ENCODE measurements at regions not wholly inside any gene's neighbourhood (a gene's known extent, or its start where the extent isn't known, plus 50 kb on each side); places are given as distances from the start of the nearest gene placed in this dataset.

DNA sequence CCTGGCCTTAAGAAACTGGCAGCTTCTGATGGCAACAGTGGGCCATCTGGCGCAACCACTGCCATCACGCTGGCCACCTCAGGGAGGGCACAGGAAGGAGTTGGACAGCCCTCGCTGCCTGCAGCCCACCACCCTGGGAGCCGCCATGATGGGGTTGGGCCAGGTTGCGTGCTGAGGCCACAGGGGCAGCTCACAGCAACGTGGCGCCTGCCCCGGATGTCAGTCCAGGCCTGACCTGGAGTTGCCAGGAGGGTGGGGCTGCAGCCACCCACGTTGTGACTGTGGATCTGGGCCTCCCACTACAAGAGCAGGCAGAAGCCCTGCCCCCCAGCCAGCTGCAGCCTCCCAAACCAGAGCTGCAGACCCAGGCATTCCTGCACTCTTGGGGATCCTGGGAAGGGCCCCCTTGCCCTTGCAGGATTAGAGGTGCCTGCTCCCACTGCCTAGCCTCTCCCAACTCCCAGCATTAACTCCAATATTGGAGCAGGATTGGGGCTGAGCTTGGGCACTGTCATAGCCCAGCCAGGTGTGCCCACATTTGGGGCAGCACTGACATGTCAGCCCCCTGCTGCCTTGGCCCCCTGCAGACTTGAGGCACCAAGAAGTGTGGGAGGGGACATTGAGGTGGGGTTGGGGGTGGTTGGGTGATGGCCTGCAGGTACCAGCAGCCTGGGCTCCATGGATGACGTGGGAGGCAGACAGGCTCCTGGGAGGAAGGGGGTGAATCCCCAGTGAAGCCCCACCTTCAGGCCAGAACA, 468.9 kb upstream of the CCDC54 start:
- H3K27me3 Mint-ChIP-seq (ENCODE audit: low read depth): peaks cover 1% of the 10 kb centered on the region
- H3K36me3 Mint-ChIP-seq (ENCODE audit: insufficient read depth): no peaks in the 10 kb centered on the region
- ATAC-seq (no peak), DNase-seq (no peak)
- H3K9me3 Mint-ChIP-seq: no peaks in the 10 kb centered on the region
- no peaks in the 10 kb centered on the region for H3K4me1 Mint-ChIP-seq (ENCODE audit: low read depth)
- no peak overlapping the region for H3K4me3 Mint-ChIP-seq

DNA sequence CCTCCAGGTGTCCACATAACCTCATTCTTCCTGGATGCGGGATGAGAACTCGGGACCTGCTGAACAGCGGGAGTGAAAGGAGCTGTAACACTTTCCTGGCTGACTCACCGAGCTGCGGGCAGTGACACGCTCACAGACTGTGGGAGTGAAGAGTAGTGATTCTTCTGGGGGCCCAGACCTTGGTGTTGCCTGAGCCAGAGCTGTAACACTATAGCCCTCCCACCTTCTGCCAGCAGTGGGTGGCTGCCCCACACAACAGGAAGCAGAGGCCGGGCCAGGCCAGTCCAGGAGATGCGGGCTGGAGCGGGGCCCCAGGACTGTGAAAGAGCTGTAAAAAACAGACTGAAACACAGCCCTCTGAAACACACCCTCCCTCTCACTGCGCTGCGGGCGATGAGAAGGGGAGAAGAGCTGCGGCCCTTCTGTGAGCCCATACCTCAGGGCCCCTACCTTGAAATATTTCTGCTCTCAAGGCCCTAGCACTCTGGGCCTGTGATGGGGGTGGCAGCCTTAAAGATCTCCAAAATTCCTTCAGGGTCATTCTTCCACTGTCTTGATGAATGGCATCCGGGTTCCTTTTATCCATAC, 464.0 kb upstream of the CCDC54 start:
- no peak for ATAC-seq
- Mint-ChIP-seq H3K27me3 (ENCODE audit: low read depth) (peaks cover 1% of the 10 kb centered on the region), H3K36me3 (ENCODE audit: insufficient read depth) (no peaks in the 10 kb centered on the region), H3K4me3 (no peak overlapping the region), H3K9me3 (no peaks in the 10 kb centered on the region), H3K4me1 (ENCODE audit: low read depth) (no peaks in the 10 kb centered on the region)
- DNase-seq: no peak

DNA sequence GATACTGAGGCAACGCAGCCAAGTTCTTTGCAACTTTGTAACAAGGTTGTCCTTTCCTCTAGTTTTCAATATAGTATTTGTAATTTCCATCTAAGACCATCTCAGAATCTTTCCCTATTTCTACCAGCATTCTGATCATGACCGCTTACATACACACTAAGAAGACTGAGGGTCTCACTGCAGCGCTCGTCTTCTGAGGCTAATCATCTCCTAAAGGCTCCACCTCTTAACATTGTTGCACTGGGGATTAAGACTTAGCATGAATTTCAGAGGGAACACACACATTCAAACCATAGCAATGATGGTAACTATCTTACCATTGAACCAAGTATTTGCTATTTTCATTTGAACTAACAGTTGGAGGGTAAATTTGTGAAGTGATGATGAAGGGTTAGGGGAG, 463.3 kb upstream of the CCDC54 start:
- H3K4me1 Mint-ChIP-seq (ENCODE audit: low read depth): no peaks in the 10 kb centered on the region
- no peaks in the 10 kb centered on the region for H3K36me3 Mint-ChIP-seq (ENCODE audit: insufficient read depth)

DNA sequence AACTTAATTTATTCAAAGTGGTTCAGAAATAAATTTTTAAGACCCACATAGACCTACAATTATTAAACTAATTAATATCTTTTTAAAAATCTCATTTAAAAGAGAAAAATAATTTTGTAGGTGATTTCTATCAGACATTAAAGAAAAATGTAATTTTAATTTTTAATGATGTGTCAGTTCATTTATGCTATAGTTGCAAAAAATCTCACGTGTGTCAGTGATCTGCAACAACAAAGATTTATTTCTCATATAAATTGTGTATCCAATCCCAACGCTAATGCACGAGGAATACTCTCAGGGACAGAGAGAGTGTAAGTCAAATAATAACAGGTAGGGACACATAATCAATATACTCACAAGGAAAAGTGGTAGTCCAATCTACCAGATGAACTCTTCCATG, 456.6 kb upstream of the CCDC54 start:
- H3K9me3 Mint-ChIP-seq: no peaks in the 10 kb centered on the region

More for the DNA sequence above, 463.3 kb upstream of the CCDC54 start:
- DNase-seq: no peak
- H3K9me3 Mint-ChIP-seq: no peaks in the 10 kb centered on the region
- no peak overlapping the region for H3K4me3 Mint-ChIP-seq
- H3K27me3 Mint-ChIP-seq (ENCODE audit: low read depth): peaks cover 1% of the 10 kb centered on the region
- no peak for ATAC-seq

DNA sequence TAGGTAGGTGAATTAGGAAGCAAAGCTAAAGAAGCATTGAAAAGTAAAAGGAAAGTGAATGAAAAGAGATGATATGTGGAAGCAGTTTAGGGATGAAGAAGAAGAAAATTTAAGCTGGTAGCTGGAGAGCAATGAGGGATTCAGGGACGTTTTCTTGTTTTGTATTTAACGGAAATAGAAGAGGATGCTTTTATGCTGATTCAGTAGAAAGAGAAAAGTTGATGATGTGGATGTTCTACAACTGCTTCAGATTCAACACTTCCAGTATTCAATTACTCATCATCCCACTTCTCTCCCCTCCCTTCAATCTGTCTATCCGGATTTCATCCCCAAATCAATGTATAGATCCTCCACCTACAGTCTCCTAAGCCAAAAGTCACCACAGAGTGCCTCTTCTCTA, 448.2 kb upstream of the CCDC54 start:
- H3K4me3 Mint-ChIP-seq: no peak overlapping the region
- DNase-seq: no peak
- no peak for ATAC-seq
- H3K4me1 Mint-ChIP-seq (ENCODE audit: low read depth): no peaks in the 10 kb centered on the region
- H3K36me3 Mint-ChIP-seq (ENCODE audit: insufficient read depth): no peaks in the 10 kb centered on the region
- no peaks in the 10 kb centered on the region for H3K9me3 Mint-ChIP-seq
- no peaks in the 10 kb centered on the region for H3K27me3 Mint-ChIP-seq (ENCODE audit: low read depth)

More for the DNA sequence above, 456.6 kb upstream of the CCDC54 start:
- Mint-ChIP-seq H3K4me1 (ENCODE audit: low read depth) (no peaks in the 10 kb centered on the region), H3K4me3 (no peak overlapping the region), H3K27me3 (ENCODE audit: low read depth) (no peaks in the 10 kb centered on the region), H3K36me3 (ENCODE audit: insufficient read depth) (no peaks in the 10 kb centered on the region)
- DNase-seq (no peak), ATAC-seq (no peak)

DNA sequence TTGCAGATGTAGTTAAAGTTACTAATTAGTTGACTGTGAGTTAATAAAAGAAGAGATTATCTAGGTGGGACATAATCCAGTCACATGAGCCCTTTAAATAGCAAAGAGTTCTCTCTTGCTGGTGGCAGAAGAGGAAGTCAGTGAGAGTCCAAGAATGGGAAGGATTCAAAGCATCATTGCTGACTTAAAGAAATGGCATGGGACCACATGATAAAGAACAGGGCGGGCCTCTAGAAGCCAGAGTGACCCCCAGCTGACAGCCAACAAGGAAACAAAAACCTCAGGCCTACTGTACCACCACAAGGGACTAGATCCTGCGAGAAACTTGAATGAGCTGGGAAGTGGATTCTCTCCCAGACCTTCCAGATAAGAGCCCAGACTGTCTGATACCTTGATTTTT, 447.2 kb upstream of the CCDC54 start:
- Mint-ChIP-seq H3K4me1 (ENCODE audit: low read depth) (no peaks in the 10 kb centered on the region), H3K9me3 (no peaks in the 10 kb centered on the region), H3K36me3 (ENCODE audit: insufficient read depth) (no peaks in the 10 kb centered on the region), H3K27me3 (ENCODE audit: low read depth) (no peaks in the 10 kb centered on the region), H3K4me3 (no peak overlapping the region)
- ATAC-seq (no peak), DNase-seq (no peak)

DNA sequence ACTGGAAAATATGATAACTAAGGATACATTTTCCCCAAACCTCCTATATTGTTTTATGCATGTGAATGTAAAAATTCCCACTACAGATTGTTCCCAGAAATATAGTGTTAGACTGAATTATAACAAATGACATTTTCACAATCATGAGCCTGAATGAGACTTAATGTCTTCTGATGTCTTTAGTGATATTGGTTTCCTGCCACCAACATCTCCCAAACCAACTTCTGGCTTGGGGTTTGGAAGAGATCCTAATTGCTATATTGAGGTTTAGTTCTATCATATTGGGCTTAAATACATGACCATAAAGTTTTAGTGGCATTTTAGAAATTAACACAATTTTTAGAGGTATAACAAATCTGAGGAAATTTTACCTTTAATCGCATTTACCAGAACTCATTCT, 445.3 kb upstream of the CCDC54 start:
- H3K9me3 Mint-ChIP-seq: no peaks in the 10 kb centered on the region
- H3K36me3 Mint-ChIP-seq (ENCODE audit: insufficient read depth): no peaks in the 10 kb centered on the region
- no peaks in the 10 kb centered on the region for H3K27me3 Mint-ChIP-seq (ENCODE audit: low read depth)
- no peaks in the 10 kb centered on the region for H3K4me1 Mint-ChIP-seq (ENCODE audit: low read depth)
- DNase-seq (no peak), ATAC-seq (no peak)
- H3K4me3 Mint-ChIP-seq: no peak overlapping the region

DNA sequence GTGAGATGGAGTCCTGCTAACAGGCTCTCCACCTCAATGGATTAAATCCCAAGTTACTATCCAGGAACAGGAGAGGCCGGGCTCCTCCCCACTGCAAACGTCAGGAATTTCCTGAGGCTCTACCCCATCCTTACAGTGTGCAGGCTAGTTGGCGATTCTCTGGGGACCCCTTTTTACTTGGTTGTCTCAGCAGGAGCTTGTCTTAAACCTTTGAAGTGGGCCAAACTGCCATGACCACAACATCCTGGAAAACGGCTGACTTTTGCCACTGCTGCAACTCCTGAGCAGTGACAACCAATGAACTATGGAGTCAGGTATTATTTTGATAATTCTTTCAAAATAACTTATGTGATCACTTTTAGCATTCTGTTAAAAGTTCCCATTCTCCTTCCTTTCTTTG, 440.9 kb upstream of the CCDC54 start:
- Mint-ChIP-seq H3K27me3 (ENCODE audit: low read depth) (no peaks in the 10 kb centered on the region), H3K4me3 (no peak overlapping the region), H3K9me3 (no peaks in the 10 kb centered on the region), H3K36me3 (ENCODE audit: insufficient read depth) (no peaks in the 10 kb centered on the region), H3K4me1 (ENCODE audit: low read depth) (no peaks in the 10 kb centered on the region)
- DNase-seq (no peak), ATAC-seq (no peak)

DNA sequence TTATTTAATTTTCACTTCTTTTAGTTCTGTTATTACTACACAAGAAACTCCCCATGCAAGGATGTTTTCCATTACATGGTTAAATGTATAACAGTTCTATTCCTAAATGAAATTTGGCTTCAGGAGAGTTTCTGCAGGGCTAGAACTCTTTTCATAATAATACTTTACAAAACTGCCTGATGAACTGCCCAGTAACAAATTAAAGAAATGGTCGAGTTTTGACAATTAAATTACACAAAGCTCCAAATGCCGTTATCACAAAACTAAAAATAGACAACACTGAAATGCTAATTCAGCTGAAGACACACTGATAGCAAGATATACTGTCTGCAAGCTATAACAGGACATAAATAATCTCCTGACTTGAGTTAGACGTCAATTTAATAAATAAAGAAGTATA, 435.2 kb upstream of the CCDC54 start:
- Mint-ChIP-seq H3K4me1 (ENCODE audit: low read depth) (no peaks in the 10 kb centered on the region), H3K9me3 (no peaks in the 10 kb centered on the region), H3K27me3 (ENCODE audit: low read depth) (no peaks in the 10 kb centered on the region), H3K36me3 (ENCODE audit: insufficient read depth) (no peaks in the 10 kb centered on the region), H3K4me3 (no peak overlapping the region)
- ATAC-seq (no peak), DNase-seq (no peak)

DNA sequence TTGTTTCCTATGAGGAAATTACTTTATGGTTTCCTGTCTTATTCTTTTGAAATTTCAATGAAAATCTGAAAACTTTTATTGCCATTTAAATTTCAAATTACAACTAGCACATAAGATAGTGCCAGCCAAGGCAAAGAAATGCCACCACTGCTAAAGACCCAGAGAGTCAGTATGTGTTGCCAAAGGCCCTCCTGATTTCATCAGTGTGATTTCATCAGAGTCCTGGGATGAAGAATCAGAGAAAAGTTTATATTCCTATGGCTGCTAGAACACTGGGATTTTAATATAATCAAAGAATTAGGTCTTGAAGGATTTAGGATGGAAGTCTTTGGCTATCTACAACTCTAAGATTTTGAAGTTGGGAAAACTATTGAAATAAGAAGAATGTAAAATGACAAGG, 434.2 kb upstream of the CCDC54 start:
- DNase-seq: no peak
- Mint-ChIP-seq H3K4me1 (ENCODE audit: low read depth) (no peaks in the 10 kb centered on the region), H3K36me3 (ENCODE audit: insufficient read depth) (no peaks in the 10 kb centered on the region), H3K27me3 (ENCODE audit: low read depth) (no peaks in the 10 kb centered on the region), H3K4me3 (no peak overlapping the region), H3K9me3 (no peaks in the 10 kb centered on the region)
- no peak for ATAC-seq

DNA sequence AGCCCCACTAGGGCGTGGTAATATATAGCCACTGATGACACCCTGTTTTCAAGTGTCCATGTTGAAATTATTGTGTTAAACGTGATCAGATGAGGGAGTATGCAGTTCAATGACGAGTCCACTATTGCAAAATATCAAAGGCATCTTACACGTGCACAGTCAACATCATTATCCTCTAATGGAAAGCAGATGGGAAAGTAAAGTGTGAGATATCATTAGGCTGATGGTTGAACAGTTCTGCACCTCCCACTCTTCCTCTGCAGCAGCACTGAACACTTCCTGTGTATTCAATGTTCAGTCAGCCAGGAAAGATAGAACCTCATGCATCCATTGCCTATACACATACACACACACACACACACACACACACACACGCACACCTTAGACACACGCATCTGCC, 431.8 kb upstream of the CCDC54 start:
- Mint-ChIP-seq H3K36me3 (ENCODE audit: insufficient read depth) (no peaks in the 10 kb centered on the region), H3K4me1 (ENCODE audit: low read depth) (no peaks in the 10 kb centered on the region)

DNA sequence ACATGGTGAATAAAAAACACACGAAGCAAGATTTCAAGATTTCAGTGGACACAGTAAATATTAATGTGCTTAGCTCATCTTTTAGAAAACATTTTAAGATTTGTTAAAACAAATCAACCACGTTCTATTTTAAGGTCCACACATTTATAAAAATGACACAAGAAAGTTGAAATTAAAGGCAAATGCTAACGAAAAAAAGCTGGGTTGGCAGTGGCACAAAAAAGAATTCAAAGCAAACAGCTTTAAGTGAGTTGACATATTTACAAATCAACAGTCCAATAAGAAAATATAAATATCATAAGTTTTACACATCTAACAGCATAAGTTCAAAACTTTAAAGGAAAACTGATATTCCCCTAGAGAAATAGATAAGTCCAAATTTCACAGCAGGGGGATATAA, 430.4 kb upstream of the CCDC54 start:
- Mint-ChIP-seq H3K27me3 (ENCODE audit: low read depth) (no peaks in the 10 kb centered on the region), H3K4me1 (ENCODE audit: low read depth) (no peaks in the 10 kb centered on the region), H3K36me3 (ENCODE audit: insufficient read depth) (no peaks in the 10 kb centered on the region), H3K9me3 (no peaks in the 10 kb centered on the region), H3K4me3 (no peak overlapping the region)
- ATAC-seq (no peak), DNase-seq (no peak)

More for the DNA sequence above, 431.8 kb upstream of the CCDC54 start:
- Mint-ChIP-seq H3K9me3 (no peaks in the 10 kb centered on the region), H3K27me3 (ENCODE audit: low read depth) (no peaks in the 10 kb centered on the region), H3K4me3 (no peak overlapping the region)
- ATAC-seq: no peak
- DNase-seq: no peak

DNA sequence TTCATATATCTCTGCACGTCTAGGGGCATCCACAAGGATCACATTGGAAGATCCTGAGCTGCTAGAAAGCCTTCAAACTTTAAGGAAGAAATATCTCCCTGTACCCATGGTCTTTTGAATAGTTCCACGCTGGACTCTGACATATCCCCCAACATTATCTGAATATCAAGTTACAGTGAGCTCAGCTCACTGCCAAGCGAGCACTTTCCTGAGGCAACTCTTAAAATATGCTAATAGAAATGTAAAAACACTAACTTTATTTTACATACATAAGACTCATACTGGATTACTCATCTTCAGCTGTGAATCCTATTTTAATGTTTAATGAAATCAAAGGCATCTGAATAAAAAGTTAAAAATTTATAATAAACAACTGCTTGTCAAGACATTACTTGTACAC, 420.2 kb upstream of the CCDC54 start:
- H3K4me3 Mint-ChIP-seq: no peak overlapping the region
- H3K36me3 Mint-ChIP-seq (ENCODE audit: insufficient read depth): no peaks in the 10 kb centered on the region
- H3K27me3 Mint-ChIP-seq (ENCODE audit: low read depth): no peaks in the 10 kb centered on the region
- peaks cover 12% of the 10 kb centered on the region for H3K9me3 Mint-ChIP-seq
- H3K4me1 Mint-ChIP-seq (ENCODE audit: low read depth): no peaks in the 10 kb centered on the region
- DNase-seq (no peak), ATAC-seq (no peak)

DNA sequence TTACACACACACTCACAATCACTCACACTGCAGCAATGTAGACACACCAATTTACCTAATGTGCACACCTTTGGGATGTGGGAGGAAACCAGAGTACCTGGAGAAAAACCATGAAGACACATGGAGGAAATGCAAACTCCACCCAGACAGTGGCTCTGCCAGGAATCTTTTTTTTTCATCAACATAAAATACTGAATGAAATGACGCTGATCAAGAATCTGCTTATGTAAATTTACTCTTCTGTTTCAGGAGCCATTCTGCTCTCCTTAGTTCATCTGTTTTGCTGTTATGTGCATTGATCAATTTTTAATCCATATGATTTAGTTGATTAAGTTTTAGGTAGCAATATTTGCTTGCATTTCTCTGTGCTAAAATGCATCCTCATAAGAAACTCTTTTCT, 414.2 kb upstream of the CCDC54 start:
- Mint-ChIP-seq H3K9me3 (peaks cover under 1% of the 10 kb centered on the region), H3K4me1 (ENCODE audit: low read depth) (no peaks in the 10 kb centered on the region), H3K4me3 (no peak overlapping the region), H3K36me3 (ENCODE audit: insufficient read depth) (no peaks in the 10 kb centered on the region), H3K27me3 (ENCODE audit: low read depth) (no peaks in the 10 kb centered on the region)
- no peak for DNase-seq
- ATAC-seq: no peak

DNA sequence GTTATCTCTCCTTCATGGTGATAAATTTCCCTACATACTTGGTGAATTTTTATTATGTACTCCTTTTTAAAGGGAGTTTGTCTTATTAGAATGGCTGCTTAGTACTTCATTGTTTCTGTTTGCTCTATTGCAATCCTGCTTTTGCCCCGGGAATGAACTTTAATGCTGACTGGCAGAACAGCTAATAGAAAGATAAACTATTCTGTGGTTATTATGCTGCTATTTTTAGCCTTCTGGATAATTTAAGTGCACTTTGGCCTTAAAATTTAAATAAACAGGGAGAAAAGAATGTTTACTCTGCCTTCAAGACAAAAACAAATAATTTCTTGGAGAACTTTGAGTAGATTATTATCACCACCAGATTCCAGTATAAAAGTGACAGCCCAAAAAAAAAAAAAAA, 413.8 kb upstream of the CCDC54 start:
- ATAC-seq: no peak
- Mint-ChIP-seq H3K36me3 (ENCODE audit: insufficient read depth) (no peaks in the 10 kb centered on the region), H3K9me3 (no peaks in the 10 kb centered on the region), H3K4me3 (no peak overlapping the region), H3K27me3 (ENCODE audit: low read depth) (no peaks in the 10 kb centered on the region), H3K4me1 (ENCODE audit: low read depth) (no peaks in the 10 kb centered on the region)
- no peak for DNase-seq

Measured in activated T-cell treated with anti-CD3 and anti-CD28 coated beads, Interleukin-2, amount 50 U/mL, for 4 hours (primary cell).